Immature natural killer cell (primary cell): ENCODE measurements at regions not wholly inside any gene's neighbourhood (a gene's known extent, or its start where the extent isn't known, plus 50 kb on each side); places are given as distances from the start of the nearest gene placed in this dataset.

Experiments
- DNase-seq, 3 donors: peaks; one replicate each; pipeline ENCODE4 v3.0.0; 2022; ENCODE audit warnings: mixed read lengths in 1 of 3
- H3K27ac Mint-ChIP-seq, 6 donors: one replicate each; pipeline ENCODE4 v1.8.0; 2020; ENCODE audit warnings: mixed read lengths in 6 of 6, mild to moderate bottlenecking in 5 of 6, inconsistent platforms in 4 of 6, moderate library complexity in 3 of 6
- H3K27me3 Mint-ChIP-seq, 3 donors: one replicate each; pipeline ENCODE4 v1.8.0; 2020 to 2021; ENCODE audit warnings: low read depth in 3 of 3, mild to moderate bottlenecking in 3 of 3, mixed read lengths in 3 of 3, moderate library complexity in 3 of 3, inconsistent platforms in 1 of 3
- H3K36me3 Mint-ChIP-seq, 3 donors: one replicate each; pipeline ENCODE4 v1.8.0; 2020; ENCODE audit warnings: mixed read lengths in 3 of 3, inconsistent platforms in 2 of 3, mild to moderate bottlenecking in 2 of 3
- H3K4me1 Mint-ChIP-seq, 2 donors: one replicate each; pipeline ENCODE4 v1.8.0; 2020; ENCODE audit warnings: inconsistent platforms in 2 of 2, mild to moderate bottlenecking in 2 of 2, mixed read lengths in 2 of 2, moderate library complexity in 1 of 2
- H3K4me3 Mint-ChIP-seq, 5 donors: one replicate each; pipeline ENCODE4 v1.8.0; 2020; ENCODE audit warnings: mild to moderate bottlenecking in 5 of 5, mixed read lengths in 5 of 5, inconsistent platforms in 3 of 5, moderate library complexity in 3 of 5
- H3K9me3 Mint-ChIP-seq, 6 donors: one replicate each; pipeline ENCODE4 v1.8.0; 2020; ENCODE audit warnings: mild to moderate bottlenecking in 6 of 6, mixed read lengths in 6 of 6, inconsistent platforms in 4 of 6, moderate library complexity in 3 of 6

GRCh38 chr6:81252231-81252630 is 500.2 kb downstream of the TENT5A start:
- no peaks in the 10 kb centered on the region for H3K4me1 Mint-ChIP-seq
- H3K36me3 Mint-ChIP-seq = peaks cover 0 to 5% (median 0%) of the 10 kb centered on the region in 3 donors
- peaks cover 10 to 33% (median 14%) of the 10 kb centered on the region in 6 donors for H3K9me3 Mint-ChIP-seq
- H3K27ac Mint-ChIP-seq = no peak overlapping the region
- no peak for DNase-seq
- no peak overlapping the region for H3K4me3 Mint-ChIP-seq
- peaks cover 0 to 2% (median 0%) of the 10 kb centered on the region in 3 donors for H3K27me3 Mint-ChIP-seq

DNA sequence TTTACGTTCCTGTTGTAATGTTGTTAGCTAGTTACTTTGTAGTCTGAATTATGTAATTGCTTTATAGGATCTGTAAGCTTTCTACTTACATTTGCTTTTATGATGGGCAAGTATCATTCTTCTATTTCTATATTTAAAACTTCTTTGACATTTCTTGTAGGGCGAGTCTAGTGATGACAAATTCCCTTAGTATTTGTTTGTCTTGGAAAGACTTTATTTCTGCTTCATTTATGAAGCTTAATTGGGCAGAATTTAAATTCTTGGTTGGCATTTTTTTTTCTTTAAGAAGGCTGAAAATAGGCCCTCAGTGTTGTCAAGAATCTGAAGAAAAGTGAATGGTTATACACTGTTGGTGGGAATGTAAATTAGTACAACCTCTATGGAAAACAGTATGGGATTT is 506.3 kb downstream of the TENT5A start:
- Mint-ChIP-seq H3K9me3 (peaks cover 0 to 14% (median 5%) of the 10 kb centered on the region in 6 donors), H3K36me3 (no peaks in the 10 kb centered on the region), H3K27ac (no peak overlapping the region), H3K4me3 (no peak overlapping the region), H3K4me1 (no peaks in the 10 kb centered on the region), H3K27me3 (peaks cover 0 to 3% (median 0%) of the 10 kb centered on the region in 3 donors)
- no peak for DNase-seq

- Mint-ChIP-seq H3K27ac (no peak overlapping the region), H3K9me3 (peaks cover 0 to 12% (median 5%) of the 10 kb centered on the region in 6 donors), H3K4me1 (no peaks in the 10 kb centered on the region), H3K27me3 (peaks cover 0 to 6% (median 0%) of the 10 kb centered on the region in 3 donors), H3K36me3 (no peaks in the 10 kb centered on the region), H3K4me3 (no peak overlapping the region)
- no peak for DNase-seq
These were observed 509.9 kb downstream of the TENT5A start for GRCh38 chr6:81242624-81243023.

GRCh38 chr6:81241126-81242041 is 511.1 kb downstream of the TENT5A start:
- H3K4me1 Mint-ChIP-seq = no peaks in the 10 kb centered on the region
- no peak overlapping the region for H3K4me3 Mint-ChIP-seq

GRCh38 chr6:81238390-81238789 is 514.1 kb downstream of the TENT5A start:
- no peak for DNase-seq
- H3K4me3 Mint-ChIP-seq = no peak overlapping the region
- H3K4me1 Mint-ChIP-seq = no peaks in the 10 kb centered on the region
- no peaks in the 10 kb centered on the region for H3K36me3 Mint-ChIP-seq
- peaks cover 0 to 4% (median 0%) of the 10 kb centered on the region in 3 donors for H3K27me3 Mint-ChIP-seq
- H3K27ac Mint-ChIP-seq = no peak overlapping the region
- peaks cover 0 to 8% (median 0%) of the 10 kb centered on the region in 6 donors for H3K9me3 Mint-ChIP-seq

More at GRCh38 chr6:81241126-81242041, 511.1 kb downstream of the TENT5A start:
- DNase-seq = no peak
- Mint-ChIP-seq H3K36me3 (no peaks in the 10 kb centered on the region), H3K27me3 (peaks cover 0 to 6% (median 0%) of the 10 kb centered on the region in 3 donors), H3K9me3 (peaks cover 0 to 12% (median 5%) of the 10 kb centered on the region in 6 donors), H3K27ac (no peak overlapping the region)

DNA sequence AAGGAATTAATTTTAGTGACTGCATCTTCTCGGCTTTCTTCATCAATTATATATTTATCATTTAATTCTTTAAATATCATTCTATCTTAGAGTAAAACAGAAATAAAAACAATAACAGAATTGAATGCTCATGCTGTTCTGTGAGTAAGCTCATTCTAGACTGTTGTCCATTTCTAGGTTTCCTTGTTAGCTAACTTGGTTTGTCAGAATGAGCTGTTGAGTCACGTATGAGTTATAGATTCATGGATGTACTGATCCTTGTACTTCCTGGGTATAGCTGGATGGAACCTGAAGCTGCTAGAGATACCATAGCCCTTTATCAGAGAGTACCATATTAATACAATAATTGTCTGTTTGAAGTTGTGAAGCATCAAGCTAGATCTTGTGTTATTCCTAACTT is 515.3 kb downstream of the TENT5A start:
- H3K36me3 Mint-ChIP-seq = no peaks in the 10 kb centered on the region
- peaks cover 0 to 3% (median 0%) of the 10 kb centered on the region in 6 donors for H3K9me3 Mint-ChIP-seq
- no peaks in the 10 kb centered on the region for H3K4me1 Mint-ChIP-seq
- H3K27me3 Mint-ChIP-seq = peaks cover 0 to 4% (median 0%) of the 10 kb centered on the region in 3 donors
- no peak for DNase-seq
- no peak overlapping the region for H3K4me3 Mint-ChIP-seq
- no peak overlapping the region for H3K27ac Mint-ChIP-seq

DNA sequence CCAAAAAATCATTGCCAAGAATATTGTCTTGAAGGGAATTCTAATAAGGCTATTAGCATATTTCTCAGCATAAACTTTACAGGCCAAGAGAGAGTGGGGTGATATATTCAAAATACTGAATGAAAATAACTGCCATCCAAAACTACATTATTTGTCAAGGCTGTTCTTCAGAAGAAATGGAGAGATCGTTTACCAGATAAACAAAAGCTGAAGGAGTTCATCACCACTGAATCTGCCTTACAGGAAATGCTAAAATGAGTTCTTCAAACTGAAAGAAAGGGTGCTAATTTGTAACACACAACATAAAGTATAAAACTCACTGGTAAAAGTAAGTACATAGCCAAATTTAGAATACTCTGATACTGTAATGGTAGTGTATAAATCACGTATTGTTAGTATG is 517.0 kb downstream of the TENT5A start:
- Mint-ChIP-seq H3K9me3 (peaks cover 0 to 3% (median under 1%) of the 10 kb centered on the region in 6 donors), H3K4me1 (no peaks in the 10 kb centered on the region), H3K27ac (no peak overlapping the region), H3K36me3 (no peaks in the 10 kb centered on the region), H3K4me3 (no peak overlapping the region), H3K27me3 (peaks cover 0 to 4% (median 0%) of the 10 kb centered on the region in 3 donors)
- no peak for DNase-seq

- DNase-seq = no peak
- H3K36me3 Mint-ChIP-seq = no peaks in the 10 kb centered on the region
These were observed 518.5 kb downstream of the TENT5A start for GRCh38 chr6:81233990-81234389.

DNA sequence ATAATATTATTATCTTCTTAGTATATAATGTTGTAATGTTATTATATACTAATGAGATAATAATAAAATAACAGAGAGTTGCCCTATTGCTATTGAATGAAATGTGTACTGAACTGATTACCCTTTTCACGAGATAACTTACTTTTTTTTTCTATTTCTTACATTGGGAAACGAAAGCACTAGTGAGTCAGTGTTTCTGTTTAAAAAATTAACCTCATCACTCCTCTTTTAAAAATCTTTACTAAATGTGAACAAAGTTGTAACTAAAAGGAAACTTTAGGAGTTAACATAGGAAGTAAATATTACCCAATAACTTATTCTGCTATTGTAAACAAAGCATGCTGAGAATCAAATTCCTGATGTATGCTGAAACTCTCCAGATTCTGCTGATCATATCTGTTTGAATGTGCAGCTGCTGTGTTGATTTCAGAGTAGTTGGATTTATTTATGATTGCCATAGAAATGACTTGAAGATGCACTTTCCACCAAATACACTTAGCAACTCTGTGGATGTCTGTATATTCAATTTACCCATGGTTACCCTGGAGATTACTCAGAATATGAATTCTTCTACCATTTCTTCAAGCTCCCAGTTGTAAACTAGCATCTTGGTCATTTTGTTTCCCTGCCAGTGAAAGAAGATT is 523.4 kb downstream of the TENT5A start:
- no peaks in the 10 kb centered on the region for H3K4me1 Mint-ChIP-seq
- peaks cover 0 to 3% (median 1%) of the 10 kb centered on the region in 6 donors for H3K9me3 Mint-ChIP-seq
- no peaks in the 10 kb centered on the region for H3K36me3 Mint-ChIP-seq
- DNase-seq = no peak
- no peak overlapping the region for H3K4me3 Mint-ChIP-seq
- peaks cover 0 to 3% (median 0%) of the 10 kb centered on the region in 3 donors for H3K27me3 Mint-ChIP-seq
- H3K27ac Mint-ChIP-seq = no peak overlapping the region

More at GRCh38 chr6:81233990-81234389, 518.5 kb downstream of the TENT5A start:
- Mint-ChIP-seq H3K4me1 (no peaks in the 10 kb centered on the region), H3K27me3 (peaks cover 0 to 2% (median 0%) of the 10 kb centered on the region in 3 donors), H3K9me3 (peaks cover 0 to 3% (median 1%) of the 10 kb centered on the region in 6 donors), H3K4me3 (no peak overlapping the region), H3K27ac (no peak overlapping the region)

DNA sequence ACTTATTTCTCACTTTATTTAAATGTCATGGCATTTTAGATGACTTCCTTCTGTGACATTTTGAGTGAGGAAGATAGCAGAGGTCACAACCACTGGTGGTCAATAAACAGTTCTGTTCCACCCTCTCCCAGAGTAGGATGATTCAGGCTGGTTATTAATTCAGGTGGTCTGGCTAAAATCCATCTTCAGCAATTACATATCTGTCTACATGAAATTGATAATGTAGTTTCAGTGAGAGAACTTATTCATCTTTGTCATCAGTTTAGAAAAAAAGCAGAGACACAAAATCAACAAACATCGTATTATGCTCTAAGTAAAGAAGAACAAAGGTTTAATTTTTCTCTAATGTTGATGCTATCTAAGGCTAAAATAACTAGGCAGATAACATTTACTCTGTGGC is 525.5 kb downstream of the TENT5A start:
- H3K27me3 Mint-ChIP-seq = peaks cover 0 to 3% (median 0%) of the 10 kb centered on the region in 3 donors
- H3K27ac Mint-ChIP-seq = no peak overlapping the region
- H3K9me3 Mint-ChIP-seq = peaks cover 0 to 8% (median 3%) of the 10 kb centered on the region in 6 donors
- no peaks in the 10 kb centered on the region for H3K4me1 Mint-ChIP-seq
- H3K4me3 Mint-ChIP-seq = no peak overlapping the region
- DNase-seq = no peak
- no peaks in the 10 kb centered on the region for H3K36me3 Mint-ChIP-seq

- Mint-ChIP-seq H3K36me3 (peaks cover 0 to 6% (median 0%) of the 10 kb centered on the region in 3 donors), H3K4me1 (no peaks in the 10 kb centered on the region), H3K4me3 (no peak overlapping the region), H3K9me3 (peaks cover 10 to 32% (median 16%) of the 10 kb centered on the region in 6 donors), H3K27ac (no peak overlapping the region), H3K27me3 (no peaks in the 10 kb centered on the region)
- no peak for DNase-seq
These were observed 535.8 kb downstream of the TENT5A start for GRCh38 chr6:81216668-81217067.

- H3K36me3 Mint-ChIP-seq = peaks cover 0 to 6% (median 0%) of the 10 kb centered on the region in 3 donors
- no peaks in the 10 kb centered on the region for H3K4me1 Mint-ChIP-seq
- no peak for DNase-seq
- peaks cover 11 to 26% (median 18%) of the 10 kb centered on the region in 6 donors for H3K9me3 Mint-ChIP-seq
- no peak overlapping the region for H3K4me3 Mint-ChIP-seq
- no peak overlapping the region for H3K27ac Mint-ChIP-seq
- H3K27me3 Mint-ChIP-seq = no peaks in the 10 kb centered on the region
These were observed 537.4 kb downstream of the TENT5A start for GRCh38 chr6:81215092-81215432.

DNA sequence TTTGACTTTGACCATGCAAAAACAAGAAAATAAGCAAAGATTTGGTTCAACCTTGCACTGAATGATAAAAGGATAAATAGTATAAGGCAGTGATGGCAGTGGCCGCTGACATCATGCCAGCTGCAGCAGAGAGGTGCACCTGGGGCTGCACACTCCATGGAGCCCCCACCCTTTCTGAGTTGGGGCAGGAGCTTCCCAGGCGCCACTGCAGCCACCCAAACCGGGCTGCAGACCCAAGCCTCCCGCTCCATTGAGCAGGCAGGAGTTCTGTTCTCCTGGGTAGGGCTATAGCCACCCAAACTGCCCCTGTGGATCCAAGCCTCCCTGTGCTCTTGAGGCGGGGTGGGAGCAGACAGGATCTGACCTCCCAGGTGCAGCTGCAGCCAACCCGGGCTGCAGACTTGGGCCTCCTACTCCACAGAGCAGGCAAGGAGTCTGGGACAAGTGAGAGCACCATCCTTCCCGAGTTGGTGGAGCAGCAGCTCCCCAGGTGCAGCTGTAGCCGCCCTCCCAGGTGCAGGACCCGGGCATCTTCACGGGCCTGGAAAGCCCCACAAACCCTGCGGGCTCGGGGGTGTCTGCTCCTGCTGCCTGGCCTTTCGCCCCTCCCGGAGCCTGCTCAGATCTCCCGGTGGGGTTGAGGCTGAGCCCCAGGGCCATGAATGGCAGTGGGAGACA is 537.9 kb downstream of the TENT5A start:
- Mint-ChIP-seq H3K4me3 (no peak overlapping the region), H3K27me3 (no peaks in the 10 kb centered on the region), H3K4me1 (no peaks in the 10 kb centered on the region), H3K36me3 (peaks cover 0 to 6% (median 0%) of the 10 kb centered on the region in 3 donors), H3K27ac (no peak overlapping the region), H3K9me3 (peaks cover 11 to 26% (median 18%) of the 10 kb centered on the region in 6 donors)
- DNase-seq = no peak
